GM18520 (cell line): ENCODE measurements at regions not wholly inside any gene's neighbourhood (a gene's known extent, or its start where the extent isn't known, plus 50 kb on each side); places are given as distances from the start of the nearest gene placed in this dataset.

ENCODE experiments used
- ATAC-seq: cut with Tn5 transposase; IDR thresholded peaks from one replicate; pipeline ENCODE4 v1.9.1; 2021; ENCODE audit not compliant: unreplicated experiment

GRCh38 chr10:57791546-57791945 lies 476.1 kb downstream of the IPMK start:
- no peak for ATAC-seq

- no peak for ATAC-seq
These were observed 477.0 kb downstream of the IPMK start for GRCh38 chr10:57790703-57791102.

GRCh38 chr10:57788117-57788516 lies 479.6 kb downstream of the IPMK start:
- no peak for ATAC-seq

- ATAC-seq: no peak
These were observed 480.6 kb downstream of the IPMK start for GRCh38 chr10:57786850-57787750.

- no peak for ATAC-seq
These were observed 481.4 kb downstream of the IPMK start for GRCh38 chr10:57786331-57786730.

GRCh38 chr10:57785546-57785945 lies 482.1 kb downstream of the IPMK start:
- ATAC-seq: no peak

GRCh38 chr10:57785068-57785467 lies 482.6 kb downstream of the IPMK start:
- ATAC-seq: no peak

GRCh38 chr10:57776688-57777432 lies 490.8 kb downstream of the IPMK start:
- no peak for ATAC-seq

GRCh38 chr10:57775250-57775649 lies 492.4 kb downstream of the IPMK start:
- no peak for ATAC-seq

GRCh38 chr10:57769298-57769697 lies 498.4 kb downstream of the IPMK start:
- no peak for ATAC-seq

GRCh38 chr10:57759777-57760176 lies 507.9 kb downstream of the IPMK start:
- ATAC-seq: no peak

GRCh38 chr10:57754803-57755202 lies 512.9 kb downstream of the IPMK start:
- no peak for ATAC-seq

GRCh38 chr10:57743711-57744110 lies 524.0 kb downstream of the IPMK start:
- no peak for ATAC-seq

- no peak for ATAC-seq
These were observed 525.9 kb downstream of the IPMK start for GRCh38 chr10:57741751-57742150.

GRCh38 chr10:57723305-57723704 lies 544.4 kb downstream of the IPMK start:
- no peak for ATAC-seq

- no peak for ATAC-seq
These were observed 550.8 kb downstream of the IPMK start for GRCh38 chr10:57716884-57717283.

GRCh38 chr10:57715233-57715632 lies 552.5 kb downstream of the IPMK start:
- ATAC-seq: no peak

- ATAC-seq: no peak
These were observed 560.4 kb downstream of the IPMK start for GRCh38 chr10:57707300-57707658.

GRCh38 chr10:57706576-57707299 lies 561.0 kb downstream of the IPMK start:
- ATAC-seq: no peak

GRCh38 chr10:57706016-57706415 lies 561.7 kb downstream of the IPMK start:
- no peak for ATAC-seq

- ATAC-seq: no peak
These were observed 567.8 kb downstream of the IPMK start for GRCh38 chr10:57699944-57700343.

GRCh38 chr10:57696641-57697040 lies 571.1 kb downstream of the IPMK start:
- no peak for ATAC-seq
